ENCODE measurements at regions not wholly inside any gene's neighbourhood (a gene's known extent, or its start where the extent isn't known, plus 50 kb on each side); places are given as distances from the start of the nearest gene placed in this dataset.
A peak's percentile ranks its signal among the peaks of the same experiment; 100 is the strongest.

- DNase-seq, result no peak
- Histone ChIP-seq H3K9ac (ENCODE audit: low read length in 3 of 3) (no peak overlapping the region), H3K36me3 (ENCODE audit: control insufficient read depth in 2 of 3, insufficient read depth in 3 of 3, low read length in 3 of 3) (no peaks in the 10 kb centered on the region), H3K27ac (ENCODE audit: low read depth in 2 of 2, low read length in 2 of 2) (no peak overlapping the region), H3K4me1 (ENCODE audit: control insufficient read depth in 2 of 3, insufficient read depth in 2 of 3, low read depth in 1 of 3, low read length in 3 of 3) (no peaks in the 10 kb centered on the region), H3K4me3 (ENCODE audit: low read length in 3 of 3) (no peak overlapping the region), H3K27me3 (ENCODE audit: control insufficient read depth, insufficient read depth, low read length) (no peaks in the 10 kb centered on the region), H3K9me3 (ENCODE audit: control insufficient read depth in 2 of 3, insufficient read depth in 1 of 3, low read length in 3 of 3) (no peaks in the 10 kb centered on the region)
- TF ChIP-seq CTCF (IDR thresholded peaks at IDR 0.05; ENCODE audit: borderline replicate concordance, extremely low read depth, insufficient read depth), result no peak
- no peak for FAIRE-seq
- intact Hi-C loops (cut with DNase I), result no loop called here
Observed at GRCh38 chr5:171697221-171698102, 88.2 kb upstream of the SMIM23 start.

GRCh38 chr5:171700318-171700912 lies 85.2 kb upstream of the SMIM23 start:
- Histone ChIP-seq H3K36me3 (ENCODE audit: control insufficient read depth in 2 of 3, insufficient read depth in 3 of 3, low read length in 3 of 3) (no peaks in the 10 kb centered on the region), H3K27ac (ENCODE audit: low read depth in 2 of 2, low read length in 2 of 2) (no peak overlapping the region), H3K27me3 (ENCODE audit: control insufficient read depth, insufficient read depth, low read length) (no peaks in the 10 kb centered on the region), H3K9ac (ENCODE audit: low read length in 3 of 3) (no peak overlapping the region), H3K4me3 (ENCODE audit: low read length in 3 of 3) (no peak overlapping the region), H3K9me3 (ENCODE audit: control insufficient read depth in 2 of 3, insufficient read depth in 1 of 3, low read length in 3 of 3) (no peaks in the 10 kb centered on the region), H3K4me1 (ENCODE audit: control insufficient read depth in 2 of 3, insufficient read depth in 2 of 3, low read depth in 1 of 3, low read length in 3 of 3) (no peaks in the 10 kb centered on the region)
- no peak for FAIRE-seq
- no peak for TF ChIP-seq CTCF (IDR thresholded peaks at IDR 0.05; ENCODE audit: borderline replicate concordance, extremely low read depth, insufficient read depth)
- DNase-seq, result no peak
- intact Hi-C loops (cut with DNase I), result no loop called here

- TF ChIP-seq CTCF (IDR thresholded peaks at IDR 0.05; ENCODE audit: borderline replicate concordance, extremely low read depth, insufficient read depth), result no peak
- intact Hi-C loops (cut with DNase I), result no loop called here
- FAIRE-seq (no peak), DNase-seq (peak in 2 of 5 donors; percentile 12 to 39)
- no peaks in the 10 kb centered on the region for H3K4me1 ChIP-seq (ENCODE audit: control insufficient read depth in 2 of 3, insufficient read depth in 2 of 3, low read depth in 1 of 3, low read length in 3 of 3)
- no peak overlapping the region for H3K4me3 ChIP-seq (ENCODE audit: low read length in 3 of 3)
- H3K9ac ChIP-seq (ENCODE audit: low read length in 3 of 3), result no peak overlapping the region
- H3K27ac ChIP-seq (ENCODE audit: low read depth in 2 of 2, low read length in 2 of 2), result no peak overlapping the region
- no peaks in the 10 kb centered on the region for H3K9me3 ChIP-seq (ENCODE audit: control insufficient read depth in 2 of 3, insufficient read depth in 1 of 3, low read length in 3 of 3)
- H3K36me3 ChIP-seq (ENCODE audit: control insufficient read depth in 2 of 3, insufficient read depth in 3 of 3, low read length in 3 of 3), result no peaks in the 10 kb centered on the region
- H3K27me3 ChIP-seq (ENCODE audit: control insufficient read depth, insufficient read depth, low read length), result no peaks in the 10 kb centered on the region
Observed at GRCh38 chr5:171701100-171701541, 84.5 kb upstream of the SMIM23 start.
